Rectal smooth muscle tissue (tissue), 1 donor: ENCODE measurements at regions not wholly inside any gene's neighbourhood (a gene's known extent, or its start where the extent isn't known, plus 50 kb on each side); places are given as distances from the start of the nearest gene placed in this dataset.
"Not testable (repeated sequence)": the region's sequence is repeated elsewhere in the genome, so short reads cannot be mapped to it uniquely, and the experiment has no call there.

Experiments used
- H3K27ac ChIP-seq: one replicate; pipeline ENCODE4 v1.7.0; 2013; ENCODE audit warnings: low read depth, low read length, inconsistent platforms
- H3K27me3 ChIP-seq: one replicate; pipeline ENCODE4 v1.7.0; 2013; ENCODE audit warnings: low read length; ENCODE audit not compliant: control insufficient read depth, insufficient read depth
- H3K36me3 ChIP-seq: one replicate; pipeline ENCODE4 v1.7.0; 2013; ENCODE audit warnings: low read length; ENCODE audit not compliant: control insufficient read depth, insufficient read depth
- H3K4me1 ChIP-seq: one replicate; pipeline ENCODE4 v1.7.0; 2013; ENCODE audit warnings: low read length; ENCODE audit not compliant: control insufficient read depth, insufficient read depth
- H3K4me3 ChIP-seq: one replicate; pipeline ENCODE4 v1.7.0; 2013; ENCODE audit warnings: low read length
- H3K9ac ChIP-seq: one replicate; pipeline ENCODE4 v1.7.0; 2013; ENCODE audit warnings: low read length

- H3K27me3 ChIP-seq = no peaks in the 10 kb centered on the region
- H3K9ac ChIP-seq = no peak overlapping the region
- H3K27ac ChIP-seq = no peak overlapping the region
- H3K4me1 ChIP-seq = peaks cover 3% of the 10 kb centered on the region
- H3K4me3 ChIP-seq = no peak overlapping the region
- no peaks in the 10 kb centered on the region for H3K36me3 ChIP-seq
These were observed 91.3 kb upstream of the ZNF366 start for GRCh38 chr5:72598401-72599064.

DNA sequence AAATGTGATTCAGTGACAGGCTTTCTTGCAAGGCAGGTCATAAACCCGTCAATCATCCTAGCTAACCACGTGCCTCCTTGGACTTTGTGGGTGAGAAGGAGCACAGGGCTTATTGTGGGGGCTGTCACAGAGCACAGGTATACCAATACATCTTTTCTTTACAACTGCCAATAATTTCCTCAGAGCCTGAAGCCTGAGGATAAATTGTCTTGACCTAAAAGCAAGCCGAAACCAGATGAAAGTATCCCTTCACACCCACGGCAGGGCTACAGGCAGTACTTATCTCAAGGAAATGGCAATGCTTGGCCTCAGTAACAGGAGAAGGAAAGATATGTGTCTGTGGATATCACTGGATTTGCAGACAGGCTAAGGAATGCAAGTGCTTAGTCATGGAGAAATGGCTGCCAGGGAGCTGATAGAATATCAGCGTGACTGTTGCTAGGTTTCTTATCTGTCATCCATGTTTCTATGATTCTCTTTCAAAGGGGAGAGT is 90.3 kb upstream of the ZNF366 start:
- Histone ChIP-seq H3K9ac (no peak overlapping the region), H3K27ac (no peak overlapping the region), H3K27me3 (no peaks in the 10 kb centered on the region), H3K4me1 (peaks cover 3% of the 10 kb centered on the region), H3K4me3 (no peak overlapping the region), H3K36me3 (no peaks in the 10 kb centered on the region)

GRCh38 chr5:72596956-72597355 is 89.7 kb upstream of the ZNF366 start:
- H3K4me1 ChIP-seq = peaks cover 3% of the 10 kb centered on the region
- H3K27ac ChIP-seq = no peak overlapping the region
- H3K4me3 ChIP-seq = no peak overlapping the region
- no peaks in the 10 kb centered on the region for H3K27me3 ChIP-seq
- H3K36me3 ChIP-seq = no peaks in the 10 kb centered on the region
- no peak overlapping the region for H3K9ac ChIP-seq

DNA sequence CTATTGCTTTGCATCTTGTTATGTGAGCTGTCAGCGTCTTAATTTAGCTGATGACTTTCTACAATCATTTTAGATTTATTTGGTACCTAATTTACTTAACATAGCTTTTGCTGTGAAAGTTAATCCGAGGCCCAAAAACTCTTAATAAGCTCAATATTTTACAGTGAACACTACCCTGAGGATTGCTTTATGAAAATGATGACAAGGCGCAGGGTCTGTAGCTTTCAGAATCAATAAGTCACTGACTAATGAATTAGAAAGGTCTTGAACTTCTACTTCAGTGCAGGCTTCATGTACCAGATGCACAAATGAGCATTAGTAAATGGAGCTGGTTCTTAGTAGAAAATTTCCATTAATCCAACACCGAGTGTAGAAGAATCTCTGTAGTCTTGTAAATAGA is 81.4 kb upstream of the ZNF366 start:
- H3K9ac ChIP-seq = no peak overlapping the region
- no peak overlapping the region for H3K27ac ChIP-seq
- no peak overlapping the region for H3K4me3 ChIP-seq
- H3K4me1 ChIP-seq = no peaks in the 10 kb centered on the region
- H3K27me3 ChIP-seq = no peaks in the 10 kb centered on the region
- no peaks in the 10 kb centered on the region for H3K36me3 ChIP-seq

- no peaks in the 10 kb centered on the region for H3K4me1 ChIP-seq
- H3K27ac ChIP-seq = no peak overlapping the region
- no peak overlapping the region for H3K9ac ChIP-seq
- no peaks in the 10 kb centered on the region for H3K27me3 ChIP-seq
- H3K4me3 ChIP-seq = no peak overlapping the region
- H3K36me3 ChIP-seq = no peaks in the 10 kb centered on the region
These were observed 80.6 kb upstream of the ZNF366 start for GRCh38 chr5:72587661-72588308.

DNA sequence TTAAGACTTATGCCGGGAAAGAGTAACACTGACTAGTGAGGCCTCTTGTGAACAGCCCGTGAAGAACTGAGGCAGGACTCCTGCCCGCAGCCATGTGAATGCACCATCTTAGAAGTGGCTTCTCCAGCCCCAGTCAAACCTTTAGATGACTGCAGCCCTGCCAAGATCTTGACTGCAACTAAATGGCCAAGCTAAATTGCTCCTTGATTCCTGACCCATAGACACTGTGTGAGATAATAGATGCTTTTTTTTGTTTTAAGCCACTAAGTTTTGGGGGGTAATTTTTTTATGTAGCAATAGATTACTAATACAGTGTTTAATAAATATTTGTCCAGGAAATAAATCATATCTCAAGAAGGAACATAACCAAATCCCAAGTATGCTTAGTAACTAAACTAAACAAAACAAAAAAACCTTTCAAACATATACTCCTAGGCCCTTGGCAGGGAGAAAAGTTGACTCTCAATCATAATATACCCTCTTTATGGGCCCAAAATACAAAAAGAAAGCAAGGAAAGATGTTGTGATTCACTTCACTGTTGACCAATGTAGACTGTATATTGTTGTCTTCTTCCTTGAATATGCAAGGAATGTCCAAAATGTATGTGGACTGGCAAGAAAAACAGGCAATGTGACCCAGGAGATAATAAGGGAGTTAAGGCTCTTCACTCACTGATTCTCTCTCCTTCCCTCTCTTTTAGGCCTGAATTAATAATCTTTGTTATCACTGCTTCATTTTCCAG is 79.7 kb upstream of the ZNF366 start:
- no peaks in the 10 kb centered on the region for H3K36me3 ChIP-seq
- H3K9ac ChIP-seq = no peak overlapping the region
- no peak overlapping the region for H3K27ac ChIP-seq
- no peak overlapping the region for H3K4me3 ChIP-seq
- H3K27me3 ChIP-seq = no peaks in the 10 kb centered on the region
- H3K4me1 ChIP-seq = no peaks in the 10 kb centered on the region

GRCh38 chr5:72584466-72584865 is 77.3 kb upstream of the ZNF366 start:
- Histone ChIP-seq H3K4me3 (no peak overlapping the region), H3K27me3 (no peaks in the 10 kb centered on the region), H3K4me1 (no peaks in the 10 kb centered on the region), H3K36me3 (no peaks in the 10 kb centered on the region), H3K9ac (no peak overlapping the region), H3K27ac (no peak overlapping the region)

DNA sequence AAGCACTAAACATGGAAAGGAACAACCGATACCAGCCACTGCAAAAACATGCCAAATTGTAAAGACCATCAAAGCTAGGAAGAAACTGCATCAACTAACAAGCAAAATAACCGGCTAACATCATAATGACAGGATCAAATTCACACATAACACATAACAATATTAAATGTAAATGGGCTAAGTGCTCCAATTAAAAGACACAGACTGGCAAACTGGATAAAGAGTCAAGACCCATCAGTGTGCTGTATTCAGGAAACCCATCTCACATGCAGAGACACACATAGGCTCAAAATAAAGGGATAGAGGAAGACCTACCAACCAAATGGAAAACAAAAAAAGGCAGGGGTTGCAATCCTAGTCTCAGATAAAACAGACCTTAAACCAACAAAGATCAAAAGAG is 72.1 kb upstream of the ZNF366 start:
- not testable (repeated sequence) for H3K36me3 ChIP-seq, H3K27me3 ChIP-seq, H3K9ac ChIP-seq, H3K27ac ChIP-seq, H3K4me1 ChIP-seq, H3K4me3 ChIP-seq

- no peak overlapping the region for H3K9ac ChIP-seq
These were observed 65.1 kb upstream of the ZNF366 start for GRCh38 chr5:72572236-72572765.

GRCh38 chr5:72569408-72569944 is 62.3 kb upstream of the ZNF366 start:
- no peak overlapping the region for H3K4me3 ChIP-seq
- H3K4me1 ChIP-seq = no peaks in the 10 kb centered on the region
- H3K27ac ChIP-seq = no peak overlapping the region
- H3K9ac ChIP-seq = no peak overlapping the region
- no peaks in the 10 kb centered on the region for H3K27me3 ChIP-seq
- H3K36me3 ChIP-seq = no peaks in the 10 kb centered on the region

More at GRCh38 chr5:72572236-72572765, 65.1 kb upstream of the ZNF366 start:
- Histone ChIP-seq H3K27me3 (no peaks in the 10 kb centered on the region), H3K4me3 (no peak overlapping the region), H3K27ac (no peak overlapping the region), H3K36me3 (no peaks in the 10 kb centered on the region), H3K4me1 (no peaks in the 10 kb centered on the region)

GRCh38 chr5:72566746-72567145 is 59.5 kb upstream of the ZNF366 start:
- H3K36me3 ChIP-seq = no peaks in the 10 kb centered on the region

DNA sequence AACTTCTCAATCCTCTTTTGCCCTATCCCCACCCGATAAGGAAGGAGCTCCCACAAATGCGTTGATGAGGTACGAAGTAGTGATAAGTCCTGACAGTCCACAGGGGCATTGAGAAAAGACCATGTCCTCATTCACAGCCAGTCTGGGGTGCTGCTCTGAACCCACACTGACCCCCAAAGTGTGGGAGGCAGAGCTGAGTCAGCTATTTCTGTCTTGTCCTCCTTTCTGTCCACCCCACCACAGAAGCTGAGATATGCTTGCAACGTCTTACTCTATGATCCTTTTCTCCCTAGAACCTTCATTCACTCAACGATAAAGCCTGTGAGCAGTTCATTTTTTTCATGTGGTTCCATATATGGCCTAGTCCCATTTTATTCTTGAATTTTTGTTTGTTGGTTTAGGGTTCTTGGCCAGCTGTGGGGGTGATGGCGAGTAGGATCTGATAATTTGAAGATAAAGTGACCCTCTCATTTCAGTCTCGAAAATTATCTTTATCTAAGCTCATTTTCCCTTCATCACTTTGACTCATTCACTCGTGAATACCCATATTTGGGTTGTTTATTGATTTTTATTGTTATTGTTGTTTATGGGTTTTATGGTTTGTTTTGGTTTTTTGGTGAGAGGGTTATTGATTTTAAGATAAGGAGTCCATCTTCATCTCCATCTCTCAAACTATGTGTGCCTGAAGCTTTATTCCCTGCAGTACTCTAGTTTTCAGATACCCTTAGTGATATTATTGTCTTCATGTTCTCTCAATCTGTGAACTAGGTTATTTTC is 58.5 kb upstream of the ZNF366 start:
- H3K4me3 ChIP-seq = no peak overlapping the region
- no peaks in the 10 kb centered on the region for H3K27me3 ChIP-seq
- H3K27ac ChIP-seq = no peak overlapping the region
- H3K9ac ChIP-seq = no peak overlapping the region
- H3K4me1 ChIP-seq = no peaks in the 10 kb centered on the region
- no peaks in the 10 kb centered on the region for H3K36me3 ChIP-seq

More at GRCh38 chr5:72566746-72567145, 59.5 kb upstream of the ZNF366 start:
- Histone ChIP-seq H3K4me3 (no peak overlapping the region), H3K27ac (no peak overlapping the region), H3K9ac (no peak overlapping the region), H3K4me1 (no peaks in the 10 kb centered on the region), H3K27me3 (no peaks in the 10 kb centered on the region)
